ENCODE measurements at regions not wholly inside any gene's neighbourhood (a gene's known extent, or its start where the extent isn't known, plus 50 kb on each side); places are given as distances from the start of the nearest gene placed in this dataset.
"Not testable (repeated sequence)": the region's sequence is repeated elsewhere in the genome, so short reads cannot be mapped to it uniquely, and the experiment has no call there.

DNA sequence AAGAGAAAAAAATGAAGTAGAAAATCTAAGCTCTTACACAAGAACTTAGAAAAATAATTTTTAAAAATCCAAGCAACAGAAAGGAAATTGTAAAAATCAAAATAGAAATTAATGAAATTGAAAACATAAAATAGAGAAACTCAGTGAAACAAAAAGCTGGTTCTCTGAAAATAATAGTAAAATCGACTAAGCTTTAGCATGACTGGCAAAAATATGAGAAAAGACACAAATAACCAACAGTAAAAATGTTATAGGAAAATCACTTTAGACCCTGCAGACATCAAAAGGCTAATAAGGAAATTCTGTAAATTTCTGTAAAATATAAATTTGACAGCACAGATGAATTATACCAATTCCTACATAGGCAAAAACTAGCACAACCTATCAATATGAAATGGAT lies 768.9 kb upstream of the LRRTM1 start:
- no peak for DNase-seq (ENCODE audit: low read depth in 3 of 3)

DNA sequence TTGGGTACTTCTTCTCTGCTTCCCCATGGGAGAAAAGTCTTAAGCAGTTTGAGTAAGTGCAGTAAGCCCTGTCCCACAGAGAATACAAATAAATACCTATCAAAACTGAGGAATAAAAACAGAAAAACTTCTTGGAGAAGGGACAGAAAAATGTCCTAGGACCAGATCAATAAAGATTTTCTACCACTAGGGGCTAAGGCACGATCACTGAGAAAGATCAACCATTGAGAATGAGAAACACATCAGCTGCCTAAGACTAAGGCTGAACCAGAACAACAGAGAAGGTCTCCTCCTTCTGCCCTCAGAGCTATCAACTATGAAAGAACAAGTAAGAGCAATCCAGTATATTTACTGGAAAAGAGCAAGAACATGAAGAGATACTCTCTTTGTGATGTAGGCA lies 763.6 kb upstream of the LRRTM1 start:
- DNase-seq (ENCODE audit: low read depth in 3 of 3), result no peak

DNA sequence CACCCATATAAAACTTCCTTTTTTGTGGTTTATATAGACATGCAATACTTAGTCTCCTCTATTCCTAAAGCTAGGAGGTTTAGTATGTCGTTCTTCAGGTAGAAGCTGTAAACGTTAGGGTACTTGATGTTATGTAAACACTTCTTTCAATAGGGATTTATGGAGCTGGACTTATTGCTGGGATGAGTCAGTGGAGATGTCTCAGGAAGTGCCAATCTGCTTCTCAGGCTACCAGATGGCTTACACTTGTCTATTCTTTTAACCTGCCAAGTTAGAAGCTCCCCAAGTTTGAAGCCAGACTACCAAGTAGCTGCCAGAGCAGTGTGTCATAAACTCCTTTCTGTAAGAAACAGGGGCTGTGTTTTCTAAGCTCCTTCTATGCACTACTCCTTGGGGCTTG lies 756.5 kb upstream of the LRRTM1 start:
- no peak for DNase-seq (ENCODE audit: low read depth in 3 of 3)

DNA sequence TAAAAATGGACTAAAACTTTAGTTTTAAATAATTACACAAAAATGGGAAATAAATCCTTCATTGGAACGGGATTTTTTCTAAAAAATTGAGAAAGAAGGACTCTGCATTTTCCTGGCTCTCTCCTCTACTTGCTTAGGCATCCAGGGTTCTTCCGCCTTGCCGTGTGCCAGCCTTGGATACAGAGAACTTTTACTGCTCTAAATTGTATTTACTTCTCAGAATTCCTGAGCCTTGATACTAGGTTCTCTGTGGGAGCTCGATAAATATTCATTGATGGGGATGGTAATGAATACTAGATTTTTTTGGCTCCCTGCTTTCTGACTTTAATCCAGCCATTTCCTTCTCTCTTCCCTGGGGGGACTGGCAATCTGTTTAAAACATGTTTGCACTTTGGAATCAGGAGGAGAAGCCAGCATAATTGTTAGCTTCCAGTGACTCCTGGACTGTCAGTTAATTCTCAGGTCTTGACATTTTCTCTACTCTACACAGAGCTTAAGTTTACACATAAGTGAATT lies 746.1 kb upstream of the LRRTM1 start:
- DNase-seq (ENCODE audit: low read depth in 3 of 3), result no peak

DNA sequence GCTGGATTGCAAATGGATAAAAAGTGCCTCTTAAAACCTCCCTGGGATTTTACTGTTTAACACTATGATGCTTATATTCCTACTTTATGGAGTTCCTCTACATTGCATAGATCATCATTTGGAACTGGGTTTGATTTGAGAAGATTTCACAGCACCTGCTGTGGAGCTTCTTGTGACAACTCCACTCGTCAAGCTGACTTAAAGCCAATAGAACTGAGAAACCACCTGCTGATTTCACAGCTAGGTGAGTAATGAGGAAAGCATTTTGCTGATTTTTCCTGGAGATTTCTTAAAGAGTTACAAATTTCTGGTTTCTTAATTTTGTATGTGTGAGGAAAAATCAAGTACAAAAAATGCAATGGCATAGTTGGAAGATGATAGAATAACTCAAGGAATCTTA lies 739.1 kb upstream of the LRRTM1 start:
- no peak for DNase-seq (ENCODE audit: low read depth in 3 of 3)

DNA sequence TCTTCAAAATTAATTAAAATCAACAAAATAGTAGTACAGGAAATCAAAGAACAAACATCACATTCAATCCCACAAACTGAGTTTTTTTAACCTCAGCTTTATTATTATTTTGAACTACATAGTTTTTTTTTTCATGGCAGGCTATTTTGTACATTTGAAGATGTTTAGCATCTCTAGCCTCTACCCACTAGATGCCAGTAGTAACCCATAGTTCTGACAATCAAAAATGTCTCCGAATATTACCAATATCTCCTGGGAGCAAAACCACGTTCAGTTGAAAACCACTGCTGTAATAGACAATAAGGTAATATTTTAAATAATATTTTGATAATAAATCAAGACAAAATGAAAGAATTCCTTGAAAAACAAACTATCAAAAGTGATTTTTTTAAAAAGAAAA lies 702.6 kb upstream of the LRRTM1 start:
- DNase-seq (ENCODE audit: low read depth in 3 of 3), result no peak

DNA sequence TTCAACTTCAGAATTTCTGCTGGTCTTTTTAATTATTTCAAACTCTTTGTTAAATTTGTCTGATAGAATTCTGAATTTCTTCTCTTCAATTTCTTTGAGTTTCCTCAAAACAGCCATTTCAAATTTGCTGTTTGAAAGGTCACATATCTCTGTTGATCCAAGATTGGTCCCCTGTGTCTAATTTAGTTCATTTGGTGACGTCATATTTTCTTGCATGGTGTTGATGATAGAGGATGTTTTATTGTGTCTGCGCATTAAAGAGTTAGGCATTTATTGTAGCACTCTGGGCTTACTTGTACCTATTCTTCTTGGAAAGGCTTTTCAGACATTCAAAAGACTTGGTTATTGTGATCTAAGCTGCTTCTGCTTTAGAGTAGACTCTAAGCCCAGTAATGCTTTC lies 698.4 kb upstream of the LRRTM1 start:
- no peak for DNase-seq (ENCODE audit: low read depth in 3 of 3)

DNA sequence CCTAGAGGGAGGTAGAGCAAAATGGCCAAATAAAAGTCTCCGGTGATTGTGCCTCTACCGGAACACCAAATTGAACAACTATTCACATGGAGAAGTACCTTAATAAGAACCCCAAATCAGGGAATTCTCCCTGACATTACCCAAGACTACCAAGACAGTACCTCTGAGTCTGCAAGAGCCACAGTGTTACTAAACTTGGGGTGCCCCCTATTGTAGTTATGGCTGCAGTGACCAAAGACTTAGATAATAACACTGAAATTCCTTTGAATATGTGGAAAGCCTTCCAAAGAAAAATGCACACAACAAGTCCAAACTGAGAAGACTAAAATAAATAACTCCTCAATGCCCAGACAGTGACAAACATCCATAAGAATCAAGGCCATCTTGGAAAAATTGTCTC lies 682.9 kb upstream of the LRRTM1 start:
- DNase-seq (ENCODE audit: low read depth in 3 of 3), result no peak

DNA sequence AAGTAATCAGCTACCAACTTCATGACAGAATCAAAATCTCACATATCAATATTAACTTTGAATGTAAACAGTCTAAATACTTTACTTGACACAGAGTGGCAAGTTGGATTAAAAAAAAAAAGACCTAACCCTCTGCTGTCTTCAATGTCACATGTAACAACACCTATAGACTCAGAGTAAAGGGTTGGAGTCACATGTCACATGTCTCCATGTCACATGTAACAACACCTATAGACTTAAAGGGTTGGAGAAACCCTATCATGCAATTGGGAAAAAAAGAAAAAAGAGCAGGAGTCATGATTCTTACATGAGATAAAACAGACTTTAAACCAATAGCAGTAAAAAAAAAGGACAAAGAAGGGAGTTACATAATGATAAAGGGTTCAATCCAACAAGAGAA lies 665.3 kb upstream of the LRRTM1 start:
- no peak for DNase-seq (ENCODE audit: low read depth in 3 of 3)

DNA sequence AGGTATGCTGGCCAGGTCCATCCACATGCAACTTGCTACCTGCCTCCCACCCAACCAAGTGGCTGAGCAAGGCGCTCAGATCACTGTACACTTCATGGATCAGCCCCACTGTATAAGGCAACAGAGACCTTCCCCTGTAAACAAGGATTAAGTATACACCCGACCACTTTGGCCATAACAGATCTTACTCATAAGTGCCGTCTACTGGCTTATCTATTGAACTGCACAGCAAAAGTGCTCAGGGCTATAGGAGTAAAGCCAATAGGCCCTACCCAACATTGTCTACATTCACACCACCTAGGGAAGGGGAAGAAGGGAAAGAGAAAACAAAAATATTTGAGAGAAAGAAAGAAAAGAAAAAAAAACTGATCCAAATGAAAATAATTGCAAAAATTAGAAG lies 663.9 kb upstream of the LRRTM1 start:
- no peak for DNase-seq (ENCODE audit: low read depth in 3 of 3)

DNA sequence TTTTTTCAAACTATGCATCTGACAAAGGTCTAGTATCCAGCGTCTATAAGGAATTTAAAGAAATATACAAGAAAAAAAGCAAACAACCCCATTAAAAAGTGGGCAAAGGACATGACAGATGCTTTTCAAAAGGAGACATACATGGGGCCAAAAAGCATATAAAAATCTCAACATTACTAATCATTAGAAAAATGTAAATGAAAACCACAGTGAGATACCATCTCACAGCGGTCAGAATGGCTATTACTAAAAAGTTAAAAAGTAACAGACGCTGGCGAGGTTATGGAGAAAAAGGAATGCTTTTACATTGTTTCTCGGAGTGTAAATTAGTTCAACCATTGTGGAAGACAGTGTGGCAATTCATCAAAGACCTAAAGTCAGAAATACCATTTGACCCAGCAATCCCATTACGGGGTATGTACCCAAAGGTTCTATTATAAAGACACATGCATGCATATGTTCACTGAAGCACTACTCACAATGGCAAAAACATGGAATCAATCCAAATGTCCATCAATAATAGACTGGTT lies 643.1 kb upstream of the LRRTM1 start:
- no peak for DNase-seq (ENCODE audit: low read depth in 3 of 3)

DNA sequence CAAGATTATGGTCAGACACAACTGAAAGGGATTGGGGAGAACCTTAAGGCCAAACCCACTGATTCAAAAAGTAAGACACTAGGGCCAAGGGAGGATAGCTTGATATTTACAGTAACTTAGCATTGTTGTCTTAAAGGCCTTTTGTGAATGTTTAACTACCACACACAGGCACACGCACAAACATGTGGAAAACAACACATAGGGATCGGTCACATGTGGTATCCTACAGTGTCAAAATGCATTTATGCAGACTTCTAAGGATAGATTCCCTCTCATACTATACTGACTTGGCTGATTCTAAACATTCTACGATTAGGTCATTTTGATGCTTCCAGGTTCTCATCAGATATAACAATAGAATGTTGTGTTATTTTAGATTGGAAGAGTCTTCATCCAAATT lies 638.9 kb upstream of the LRRTM1 start:
- no peak for DNase-seq (ENCODE audit: low read depth in 3 of 3)

DNA sequence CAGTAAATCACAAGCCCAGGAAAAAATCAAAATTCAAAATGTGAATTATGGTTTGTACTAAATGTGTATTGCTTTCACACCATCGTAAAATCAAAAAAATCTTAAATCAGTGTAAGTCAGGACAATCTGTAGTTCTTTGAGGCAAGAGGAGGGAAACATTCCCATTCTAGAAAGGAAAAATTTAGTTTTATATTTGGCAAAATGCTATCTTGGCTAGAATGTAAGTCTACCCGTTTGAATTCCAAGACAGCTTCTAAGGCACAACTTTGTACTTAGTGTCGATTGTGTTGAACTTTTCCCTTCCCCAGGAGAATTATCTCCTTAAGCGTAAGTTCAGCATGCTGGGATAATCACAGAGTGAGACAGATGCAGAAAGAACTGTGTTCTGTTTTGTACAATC lies 638.2 kb upstream of the LRRTM1 start:
- DNase-seq (ENCODE audit: low read depth in 3 of 3), result no peak

DNA sequence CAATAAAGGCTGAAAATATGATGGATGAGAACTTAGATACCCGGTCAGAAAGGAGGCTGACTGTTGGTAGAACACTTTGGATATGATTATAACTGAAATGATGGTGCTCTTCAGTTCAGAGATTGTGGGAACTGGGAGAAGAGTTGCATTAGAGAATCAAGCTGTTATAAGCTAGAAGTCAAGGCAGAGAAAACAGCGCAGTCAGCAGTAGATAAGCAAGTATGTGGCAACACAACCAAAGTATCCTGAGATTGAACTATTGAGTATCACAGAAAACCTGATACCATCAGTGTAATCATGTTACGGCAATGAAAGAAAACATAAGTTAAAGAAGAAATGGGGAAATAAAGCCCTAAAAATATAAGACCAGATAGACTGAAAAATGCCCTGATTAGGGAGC lies 633.9 kb upstream of the LRRTM1 start:
- DNase-seq (ENCODE audit: low read depth in 3 of 3), result no peak

DNA sequence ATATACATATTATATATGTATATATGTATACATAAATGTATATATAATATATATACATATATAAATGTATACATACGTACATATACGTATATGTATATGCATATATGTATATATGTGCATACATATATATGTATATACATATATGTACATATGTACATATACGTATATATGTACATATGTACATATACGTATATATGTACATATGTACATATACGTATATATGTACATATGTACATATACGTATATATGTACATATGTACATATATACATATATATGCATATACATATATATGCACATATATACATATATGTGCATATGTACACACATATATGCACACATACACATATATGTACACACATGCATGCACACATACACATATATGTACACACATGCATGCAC lies 627.3 kb upstream of the LRRTM1 start:
- not testable (repeated sequence) for DNase-seq (ENCODE audit: low read depth in 3 of 3)

DNA sequence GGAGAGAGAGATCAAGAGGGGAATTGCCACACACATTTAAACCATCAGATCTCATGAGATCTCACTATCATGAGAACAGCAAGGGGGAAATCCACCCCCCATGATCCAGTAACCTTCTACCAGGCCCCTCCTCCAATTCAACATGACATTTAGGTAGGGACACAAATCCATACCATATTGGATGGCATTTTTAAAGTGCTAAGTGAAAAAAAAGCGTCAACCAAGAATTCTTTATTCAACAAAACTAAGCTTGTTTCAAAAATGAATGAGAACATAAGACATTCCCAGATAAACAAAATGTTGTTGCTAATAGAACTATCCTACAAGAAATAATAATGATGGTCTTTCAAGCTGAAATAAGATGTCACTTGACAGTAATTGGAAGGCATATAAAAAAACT lies 626.2 kb upstream of the LRRTM1 start:
- DNase-seq (ENCODE audit: low read depth in 3 of 3), result no peak

DNA sequence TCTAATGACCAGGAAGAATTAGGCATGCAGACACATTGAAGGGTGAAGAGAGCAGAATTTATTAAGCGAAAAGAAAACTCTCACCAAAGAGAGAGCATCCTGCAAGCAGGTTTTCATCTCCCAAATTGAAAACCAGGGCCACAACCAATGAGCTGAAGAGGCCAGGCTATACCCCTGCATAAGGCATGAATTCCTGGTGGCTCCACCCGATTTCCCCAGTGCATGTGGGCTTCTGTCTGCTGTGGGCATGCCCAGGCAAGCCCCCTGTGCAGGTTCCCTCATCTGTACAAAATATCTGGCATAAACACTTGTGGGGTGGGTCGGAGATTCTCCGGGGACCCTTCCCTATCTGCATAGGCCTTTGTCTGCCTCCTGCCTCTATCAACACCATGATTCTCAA lies 621.6 kb upstream of the LRRTM1 start:
- DNase-seq (ENCODE audit: low read depth in 3 of 3), result no peak

DNA sequence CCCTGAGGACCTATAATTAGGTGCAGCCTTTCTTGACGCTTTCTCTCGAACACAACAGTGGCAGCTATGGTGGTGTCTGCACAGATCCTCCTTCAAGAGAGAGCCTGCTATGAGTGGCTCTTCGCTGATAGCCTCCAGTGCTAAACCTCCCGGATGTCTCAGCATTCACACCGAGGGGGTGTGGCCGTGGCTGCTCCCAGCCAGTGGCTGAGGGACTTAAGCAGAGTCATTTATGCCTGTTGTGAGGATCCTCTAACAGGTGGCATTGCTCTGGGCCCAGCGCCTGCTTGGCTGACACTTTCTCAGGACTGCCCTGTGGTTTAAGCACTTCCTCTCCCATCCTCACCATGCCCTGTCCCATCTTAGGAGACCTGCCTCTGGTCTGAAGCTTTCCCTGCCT lies 592.0 kb upstream of the LRRTM1 start:
- DNase-seq (ENCODE audit: low read depth in 3 of 3), result no peak

DNA sequence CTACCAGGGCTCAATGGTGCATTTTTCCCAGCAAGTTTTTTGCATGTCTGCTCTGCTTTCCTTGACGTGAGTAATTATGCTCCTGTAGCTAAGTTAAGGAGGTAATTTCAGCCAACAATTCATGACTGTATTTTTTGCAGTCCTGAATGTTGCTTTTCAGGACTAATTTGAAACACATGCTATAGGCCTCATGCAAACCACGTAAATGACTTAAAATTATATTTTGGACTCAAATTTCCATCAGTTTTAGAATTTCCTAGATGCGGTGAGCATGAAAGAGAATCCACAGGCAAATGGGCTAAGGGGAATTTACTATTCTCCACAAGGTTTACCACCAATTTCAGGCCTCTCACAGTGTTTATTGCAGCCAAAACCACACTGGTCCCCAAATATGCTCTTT lies 589.9 kb upstream of the LRRTM1 start:
- DNase-seq (ENCODE audit: low read depth in 3 of 3), result no peak

DNA sequence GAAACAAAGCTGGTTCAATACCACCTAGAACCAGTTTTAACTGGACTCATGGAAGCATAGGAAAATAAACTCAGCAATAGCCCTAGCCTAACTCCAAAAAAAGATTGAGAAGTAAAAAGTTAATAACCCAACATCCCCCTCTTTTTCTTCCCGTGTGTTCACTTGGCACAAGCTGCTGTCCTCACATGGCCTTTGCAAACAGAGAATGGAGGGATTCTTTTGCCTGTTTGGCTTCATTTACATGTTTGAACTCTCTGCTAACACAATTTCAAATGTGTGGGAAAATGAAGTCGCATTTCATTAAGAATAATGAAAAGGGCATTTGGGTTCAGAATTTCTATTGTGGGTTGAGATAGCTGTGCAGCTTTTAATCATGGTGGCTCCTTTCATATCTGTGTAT lies 589.2 kb upstream of the LRRTM1 start:
- no peak for DNase-seq (ENCODE audit: low read depth in 3 of 3)

DNA sequence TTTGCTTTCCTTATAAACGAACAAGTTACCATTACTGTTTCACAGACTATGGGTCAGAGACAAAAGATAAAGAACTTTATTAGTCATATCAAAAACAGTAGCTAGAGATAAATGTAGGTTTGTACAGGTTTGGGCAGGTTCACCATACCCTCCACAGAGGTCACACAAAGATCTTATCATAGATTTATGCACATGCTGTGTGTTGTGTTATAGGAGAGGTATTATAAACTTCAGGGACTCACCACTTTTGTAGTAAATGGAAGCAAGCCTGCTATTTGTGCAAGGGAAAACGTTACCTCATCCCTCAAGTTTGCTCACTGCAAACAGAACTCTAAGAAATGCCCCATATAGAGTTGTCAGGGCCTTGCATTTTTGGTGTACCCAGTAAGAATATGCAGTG lies 584.5 kb upstream of the LRRTM1 start:
- DNase-seq (ENCODE audit: low read depth in 3 of 3), result no peak

DNA sequence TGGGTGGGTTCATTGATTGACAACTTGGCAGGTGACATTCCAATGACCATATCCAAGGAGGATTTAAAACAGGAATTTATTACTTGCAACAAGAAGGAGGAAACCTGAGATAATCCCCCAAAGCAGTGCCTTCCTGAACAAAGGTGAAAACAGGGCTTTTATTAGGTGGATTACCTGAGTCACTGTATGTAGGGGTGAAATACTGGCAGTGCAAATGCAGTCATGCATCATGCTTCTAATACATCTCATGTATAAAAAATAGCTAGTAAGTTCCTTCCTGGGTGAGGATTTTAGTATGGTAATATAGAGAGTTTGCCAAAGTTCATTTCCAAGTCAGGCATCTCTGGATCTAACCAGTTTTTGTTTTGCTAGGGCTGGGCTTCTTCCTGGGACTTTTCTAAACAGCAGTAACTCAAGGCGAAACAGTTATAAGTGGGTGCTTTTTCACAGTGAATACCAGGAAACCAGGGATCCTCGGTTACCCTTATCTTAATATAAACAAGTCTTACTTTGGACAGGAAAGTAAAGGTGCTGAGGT lies 583.4 kb upstream of the LRRTM1 start:
- DNase-seq (ENCODE audit: low read depth in 3 of 3), result no peak

DNA sequence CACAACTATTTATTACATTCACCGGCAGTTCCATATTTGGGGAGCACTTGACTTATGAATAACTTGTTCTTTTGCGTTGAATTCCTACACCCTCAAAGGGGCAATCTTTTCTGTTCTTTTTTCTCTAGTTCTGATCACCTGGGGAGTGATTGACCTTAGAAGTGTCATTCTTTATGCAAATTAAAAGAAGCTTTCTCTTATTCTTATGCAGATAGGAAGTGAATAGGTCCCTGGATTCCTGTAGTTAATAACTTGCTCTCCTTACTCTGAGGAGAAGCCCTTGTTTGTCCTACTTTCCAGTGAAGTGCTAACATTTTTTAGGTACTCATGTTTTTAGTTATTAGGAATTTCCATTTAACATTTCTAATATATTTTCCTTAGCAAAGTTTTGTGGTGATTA lies 569.8 kb upstream of the LRRTM1 start:
- no peak for DNase-seq (ENCODE audit: low read depth in 3 of 3)

DNA sequence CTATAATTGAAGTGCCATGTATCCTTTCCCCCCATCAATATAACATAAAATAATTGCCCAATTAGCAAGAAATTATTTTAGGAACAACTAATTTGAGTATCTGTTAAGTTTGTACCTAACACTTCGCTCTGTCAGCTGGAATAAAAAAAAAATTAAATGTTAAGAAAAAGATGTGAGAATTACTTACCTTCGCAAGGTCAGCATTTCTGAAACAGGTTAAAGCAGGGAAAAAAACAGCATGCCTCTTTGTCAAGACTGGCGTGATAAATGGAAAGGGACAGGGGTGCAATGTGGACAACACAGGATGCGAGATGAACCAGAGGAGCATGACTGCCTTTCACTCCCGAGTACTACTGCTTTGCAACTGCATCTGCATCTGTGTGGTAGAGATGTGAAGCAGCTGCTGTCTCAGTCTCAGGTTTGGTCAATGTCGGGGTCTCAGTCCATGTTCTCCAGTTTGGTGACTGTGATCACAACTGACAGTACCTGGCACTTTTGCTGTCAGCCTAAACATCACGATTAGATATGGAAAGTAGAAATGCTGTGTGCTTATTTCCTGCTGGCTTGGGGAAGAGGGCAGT lies 565.4 kb upstream of the LRRTM1 start:
- no peak for DNase-seq (ENCODE audit: low read depth in 3 of 3)

All from stimulated activated CD4-positive, alpha-beta T cell treated with anti-CD3 and anti-CD28 coated beads, TNF-alpha, amount 100 ng/mL, for 4 hours (primary cell).